Keratinocyte (primary cell): ENCODE measurements at regions not wholly inside any gene's neighbourhood (a gene's known extent, or its start where the extent isn't known, plus 50 kb on each side); places are given as distances from the start of the nearest gene placed in this dataset.

ENCODE experiments used
- DNase-seq: peaks from one replicate; pipeline ENCODE4 v3.0.0-alpha.2; 2011; ENCODE audit warnings: low read depth, missing footprints, low spot score
- FAIRE-seq: peaks from 2 replicates; lab custom pipeline; 2011; peaks lifted over from hg19 to GRCh38; lab: Jason Lieb, UNC
- H2AFZ ChIP-seq: 2 replicates; pipeline ENCODE4 v1.6.0; 2012; ENCODE audit warnings: low read length, control low read depth, inconsistent platforms; ENCODE audit not compliant: control insufficient read depth
- H3K27ac ChIP-seq: 2 replicates; pipeline ENCODE4 v1.5.1; 2011; ENCODE audit warnings: low read length; ENCODE audit not compliant: control insufficient read depth, insufficient read depth
- H3K27me3 ChIP-seq: 3 replicates; pipeline ENCODE4 v1.6.0; 2011; ENCODE audit warnings: low read length; ENCODE audit not compliant: control insufficient read depth, insufficient read depth; ENCODE audit errors: extremely low read depth
- H3K36me3 ChIP-seq, 2 experiments: 2 replicates in 1 of 2; 3 replicates in 1 of 2; pipeline ENCODE4 v1.5.1; 2011; ENCODE audit warnings: low read length in 2 of 2, mild to moderate bottlenecking in 1 of 2; ENCODE audit not compliant: control insufficient read depth in 2 of 2, insufficient read depth in 2 of 2; ENCODE audit errors: extremely low read depth in 1 of 2
- H3K4me1 ChIP-seq: 3 replicates; pipeline ENCODE4 v1.5.1; 2011; ENCODE audit warnings: low read length; ENCODE audit not compliant: control insufficient read depth, insufficient read depth; ENCODE audit errors: extremely low read depth
- H3K4me2 ChIP-seq: 3 replicates; pipeline ENCODE4 v1.6.0; 2011; ENCODE audit warnings: low read depth, low read length; ENCODE audit not compliant: control insufficient read depth, insufficient read depth; ENCODE audit errors: extremely low read depth
- H3K4me3 ChIP-seq, 3 experiments: fragments of 200-600 bp in 1 of 3; sonication (generic) in 1 of 3; 2 replicates in 2 of 3; 3 replicates in 1 of 3; pipeline ENCODE4 v1.5.1; 2011 to 2016; ENCODE audit warnings: low read length in 3 of 3, mild to moderate bottlenecking in 3 of 3, control low read depth in 2 of 3, inconsistent platforms in 1 of 3, low read depth in 1 of 3, mixed read lengths in 1 of 3, mixed run types in 1 of 3, moderate library complexity in 1 of 3; ENCODE audit not compliant: control insufficient read depth in 2 of 3, insufficient read depth in 2 of 3; ENCODE audit errors: extremely low read depth in 1 of 3
- H3K79me2 ChIP-seq: 2 replicates; pipeline ENCODE4 v1.6.0; 2012; ENCODE audit warnings: low read length; ENCODE audit not compliant: control insufficient read depth, insufficient read depth
- H3K9ac ChIP-seq: 3 replicates; pipeline ENCODE4 v1.6.0; 2011; ENCODE audit warnings: low read length; ENCODE audit not compliant: control insufficient read depth, insufficient read depth; ENCODE audit errors: extremely low read depth
- H3K9me1 ChIP-seq: 3 replicates; pipeline ENCODE4 v1.6.0; 2011; ENCODE audit warnings: low read length; ENCODE audit not compliant: control insufficient read depth, insufficient read depth; ENCODE audit errors: extremely low read depth
- H3K9me3 ChIP-seq: 2 replicates; pipeline ENCODE4 v1.5.1; 2012; ENCODE audit warnings: low read depth, low read length; ENCODE audit not compliant: control insufficient read depth
- H4K20me1 ChIP-seq: 3 replicates; pipeline ENCODE4 v1.6.0; 2011; ENCODE audit warnings: low read length; ENCODE audit not compliant: control insufficient read depth, insufficient read depth; ENCODE audit errors: extremely low read depth
- CTCF ChIP-seq, 3 experiments: IDR thresholded peaks in 1 of 3; conservative IDR thresholded peaks in 1 of 3; optimal IDR thresholded peaks in 1 of 3; 2 replicates in 2 of 3; 3 replicates in 1 of 3; pipeline versions ENCODE3 to v1.5.1; 2011; ENCODE audit warnings: low read length in 3 of 3, mild to moderate bottlenecking in 3 of 3, moderate library complexity in 2 of 3, control low read depth in 1 of 3, inconsistent platforms in 1 of 3; ENCODE audit not compliant: insufficient read depth in 2 of 3; ENCODE audit errors: extremely low read depth in 1 of 3
- EZH2 ChIP-seq: IDR thresholded peaks from one replicate; pipeline ENCODE4 v1.6.1; 2012; ENCODE audit warnings: inconsistent platforms, mild to moderate bottlenecking, low read length, moderate library complexity
- dilution Hi-C: fragments of 300-500 bp; cut with MboI; formaldehyde crosslinking; loops from one replicate; pipeline ENCODE4 v1.7.0; 2020; ENCODE audit warnings: low sequenced_read_pairs; ENCODE audit not compliant: extremely low pct_ligation_motif_present

DNA sequence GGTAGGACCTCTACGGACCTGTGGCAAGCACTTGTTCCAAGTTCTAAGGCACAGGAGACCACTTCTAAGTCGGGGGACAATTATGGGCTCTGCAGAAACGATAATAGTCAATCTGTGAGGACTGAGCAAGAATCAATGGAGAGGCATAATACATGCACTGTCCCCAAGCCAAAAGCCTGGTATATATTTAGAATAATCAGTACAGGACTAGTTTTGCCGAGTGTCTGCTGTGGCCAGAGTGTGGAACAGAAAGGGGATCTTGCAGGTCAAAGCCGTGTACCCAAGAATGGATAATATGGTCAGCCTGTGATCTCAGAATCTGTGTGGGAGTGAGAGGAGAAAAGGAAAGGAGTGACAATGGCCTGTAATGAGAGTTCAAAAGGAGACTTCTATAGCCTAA is 80.2 kb upstream of the GNAO1 start:
- TF ChIP-seq CTCF (optimal IDR thresholded peaks at IDR 0.05 in 1 of 3, IDR thresholded peaks at IDR 0.05 in 1 of 3, conservative IDR thresholded peaks at IDR 0.05 in 1 of 3; ENCODE audit: extremely low read depth in 1 of 3, insufficient read depth in 2 of 3, low read length in 3 of 3) (no peak), EZH2 (no peak)
- dilution Hi-C loops: no loop called here
- peaks cover 5% of the 10 kb centered on the region for H3K27me3 ChIP-seq
- H3K27ac ChIP-seq: no peak overlapping the region
- H3K79me2 ChIP-seq: no peaks in the 10 kb centered on the region
- no peaks in the 10 kb centered on the region for H3K4me1 ChIP-seq
- no peaks in the 10 kb centered on the region for H3K9me3 ChIP-seq
- no peak overlapping the region for H3K4me2 ChIP-seq
- no peaks in the 10 kb centered on the region for H3K36me3 ChIP-seq
- DNase-seq (no peak), FAIRE-seq (no peak)
- no peak overlapping the region for H3K4me3 ChIP-seq
- H2AFZ ChIP-seq: no peak overlapping the region
- no peaks in the 10 kb centered on the region for H4K20me1 ChIP-seq
- no peak overlapping the region for H3K9ac ChIP-seq
- no peaks in the 10 kb centered on the region for H3K9me1 ChIP-seq

GRCh38 chr16:56109994-56110393 is 81.3 kb upstream of the GNAO1 start:
- no peaks in the 10 kb centered on the region for H3K36me3 ChIP-seq
- H3K79me2 ChIP-seq: no peaks in the 10 kb centered on the region
- no peak overlapping the region for H3K27ac ChIP-seq
- H3K9me1 ChIP-seq: no peaks in the 10 kb centered on the region
- no peak overlapping the region for H3K9ac ChIP-seq
- FAIRE-seq (no peak), DNase-seq (no peak)
- TF ChIP-seq CTCF (optimal IDR thresholded peaks at IDR 0.05 in 1 of 3, IDR thresholded peaks at IDR 0.05 in 1 of 3, conservative IDR thresholded peaks at IDR 0.05 in 1 of 3; ENCODE audit: extremely low read depth in 1 of 3, insufficient read depth in 2 of 3, low read length in 3 of 3) (no peak), EZH2 (no peak)
- no peak overlapping the region for H3K4me3 ChIP-seq
- H3K4me2 ChIP-seq: no peak overlapping the region
- H4K20me1 ChIP-seq: no peaks in the 10 kb centered on the region
- no peaks in the 10 kb centered on the region for H3K9me3 ChIP-seq
- no peak overlapping the region for H2AFZ ChIP-seq
- H3K27me3 ChIP-seq: peaks cover 5% of the 10 kb centered on the region
- no peaks in the 10 kb centered on the region for H3K4me1 ChIP-seq
- dilution Hi-C loops: no loop called here
